Endothelial cell (in vitro differentiated cells): ENCODE measurements at regions not wholly inside any gene's neighbourhood (a gene's known extent, or its start where the extent isn't known, plus 50 kb on each side); places are given as distances from the start of the nearest gene placed in this dataset.

Experiments used
- DNase-seq: peaks from one replicate; pipeline ENCODE4 v3.0.0; 2021; ENCODE audit warnings: low spot score
- H3K27ac Mint-ChIP-seq: one replicate; pipeline ENCODE4 v1.8.0; 2021; ENCODE audit warnings: mixed read lengths, inconsistent platforms; ENCODE audit not compliant: unreplicated experiment
- H3K27me3 Mint-ChIP-seq: one replicate; pipeline ENCODE4 v1.8.0; 2021; ENCODE audit warnings: mild to moderate bottlenecking, moderate library complexity, mixed read lengths, inconsistent platforms; ENCODE audit not compliant: unreplicated experiment
- H3K36me3 Mint-ChIP-seq: one replicate; pipeline ENCODE4 v1.8.0; 2021; ENCODE audit warnings: mild to moderate bottlenecking, low read depth, mixed read lengths, inconsistent platforms; ENCODE audit not compliant: unreplicated experiment
- H3K4me1 Mint-ChIP-seq: one replicate; pipeline ENCODE4 v1.8.0; 2021; ENCODE audit warnings: mild to moderate bottlenecking, mixed read lengths, inconsistent platforms; ENCODE audit not compliant: unreplicated experiment
- H3K4me3 Mint-ChIP-seq: one replicate; pipeline ENCODE4 v1.8.0; 2021; ENCODE audit warnings: mild to moderate bottlenecking, mixed read lengths, inconsistent platforms; ENCODE audit not compliant: unreplicated experiment
- H3K9me3 Mint-ChIP-seq: one replicate; pipeline ENCODE4 v1.8.0; 2021; ENCODE audit warnings: mixed read lengths, inconsistent platforms; ENCODE audit not compliant: unreplicated experiment
- TF ChIP-seq, protein P1 (sequence below): fragments of 200-600 bp; sonication (generic); IDR thresholded peaks from one replicate; pipeline ENCODE4 v1.5.0; 2021; ENCODE audit warnings: antibody characterized with exemption; ENCODE audit not compliant: unreplicated experiment

DNA sequence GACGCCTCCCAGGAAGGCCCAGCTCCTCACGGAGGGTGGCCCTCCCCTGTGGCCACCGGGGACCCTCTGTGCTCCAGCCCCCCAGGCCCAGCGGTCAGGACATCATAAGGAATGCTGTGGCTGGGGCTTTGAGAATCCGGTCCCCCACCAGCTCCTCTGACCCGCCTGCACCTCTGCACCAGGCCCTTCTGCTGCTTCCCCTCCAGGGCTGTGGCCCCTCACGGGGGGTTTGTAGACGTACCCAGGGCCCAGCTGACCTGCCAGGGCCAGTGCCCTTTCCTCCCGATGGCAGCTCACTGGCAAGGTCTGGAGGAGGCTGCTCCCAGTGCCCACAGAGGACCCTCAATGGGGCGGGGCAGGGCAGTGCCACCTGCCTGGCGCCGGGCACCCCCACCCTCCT, 103.9 kb upstream of the TTC34 start:
- no peak overlapping the region for H3K27ac Mint-ChIP-seq
- H3K27me3 Mint-ChIP-seq = peaks cover 23% of the 10 kb centered on the region
- no peak for DNase-seq
- H3K4me3 Mint-ChIP-seq = no peak overlapping the region
- no peaks in the 10 kb centered on the region for H3K4me1 Mint-ChIP-seq
- H3K36me3 Mint-ChIP-seq = no peaks in the 10 kb centered on the region
- H3K9me3 Mint-ChIP-seq = no peaks in the 10 kb centered on the region
- TF ChIP-seq, protein P1, sequence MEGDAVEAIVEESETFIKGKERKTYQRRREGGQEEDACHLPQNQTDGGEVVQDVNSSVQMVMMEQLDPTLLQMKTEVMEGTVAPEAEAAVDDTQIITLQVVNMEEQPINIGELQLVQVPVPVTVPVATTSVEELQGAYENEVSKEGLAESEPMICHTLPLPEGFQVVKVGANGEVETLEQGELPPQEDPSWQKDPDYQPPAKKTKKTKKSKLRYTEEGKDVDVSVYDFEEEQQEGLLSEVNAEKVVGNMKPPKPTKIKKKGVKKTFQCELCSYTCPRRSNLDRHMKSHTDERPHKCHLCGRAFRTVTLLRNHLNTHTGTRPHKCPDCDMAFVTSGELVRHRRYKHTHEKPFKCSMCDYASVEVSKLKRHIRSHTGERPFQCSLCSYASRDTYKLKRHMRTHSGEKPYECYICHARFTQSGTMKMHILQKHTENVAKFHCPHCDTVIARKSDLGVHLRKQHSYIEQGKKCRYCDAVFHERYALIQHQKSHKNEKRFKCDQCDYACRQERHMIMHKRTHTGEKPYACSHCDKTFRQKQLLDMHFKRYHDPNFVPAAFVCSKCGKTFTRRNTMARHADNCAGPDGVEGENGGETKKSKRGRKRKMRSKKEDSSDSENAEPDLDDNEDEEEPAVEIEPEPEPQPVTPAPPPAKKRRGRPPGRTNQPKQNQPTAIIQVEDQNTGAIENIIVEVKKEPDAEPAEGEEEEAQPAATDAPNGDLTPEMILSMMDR = no peak

DNA sequence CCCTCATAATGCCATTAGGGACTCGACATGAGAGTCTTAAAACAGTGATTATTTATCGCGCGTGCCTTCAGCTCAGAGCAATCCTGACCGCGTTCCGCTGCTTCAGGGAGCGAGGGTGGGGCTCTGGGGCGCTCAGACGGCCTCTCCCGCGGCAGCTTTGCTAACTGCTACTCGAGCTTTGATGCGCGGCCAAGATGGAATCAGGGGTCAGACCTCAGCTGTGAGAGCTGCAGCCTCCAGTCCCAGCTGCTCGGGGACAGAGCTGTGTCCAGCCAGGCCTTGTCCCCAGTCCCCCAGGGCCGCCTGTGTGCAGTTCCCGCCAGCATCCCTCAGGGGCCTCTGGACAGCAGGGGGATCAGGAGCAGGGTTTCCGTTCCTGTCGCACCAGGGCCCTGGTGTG, 104.6 kb upstream of the TTC34 start:
- no peak overlapping the region for H3K4me3 Mint-ChIP-seq
- H3K4me1 Mint-ChIP-seq = no peaks in the 10 kb centered on the region
- peaks cover 22% of the 10 kb centered on the region for H3K27me3 Mint-ChIP-seq
- TF ChIP-seq, protein P1 = no peak
- H3K9me3 Mint-ChIP-seq = no peaks in the 10 kb centered on the region
- DNase-seq = no peak
- H3K36me3 Mint-ChIP-seq = no peaks in the 10 kb centered on the region
- H3K27ac Mint-ChIP-seq = no peak overlapping the region

DNA sequence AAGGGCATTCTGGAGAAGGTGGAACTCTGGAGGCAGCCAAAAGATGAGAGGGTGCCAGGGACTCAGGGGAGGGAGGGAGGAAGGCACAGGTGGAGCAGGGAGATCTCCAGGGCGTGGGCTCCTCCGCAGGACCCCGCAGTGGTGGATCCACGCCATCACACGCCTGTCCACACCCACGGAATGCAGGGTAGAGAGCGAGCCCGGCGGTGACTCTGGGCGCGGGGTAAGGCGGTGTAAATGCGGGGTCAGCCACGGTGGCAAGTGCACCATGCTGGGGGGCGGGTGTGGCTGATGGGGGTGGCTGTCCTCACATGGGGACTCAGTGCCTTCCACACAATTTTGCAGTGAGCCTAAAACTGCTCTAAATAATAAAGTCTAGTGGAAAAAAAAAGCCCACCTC, 105.1 kb upstream of the TTC34 start:
- H3K27me3 Mint-ChIP-seq = peaks cover 20% of the 10 kb centered on the region
- DNase-seq = no peak
- TF ChIP-seq, protein P1 = no peak
- H3K9me3 Mint-ChIP-seq = no peaks in the 10 kb centered on the region
- no peak overlapping the region for H3K27ac Mint-ChIP-seq
- H3K36me3 Mint-ChIP-seq = no peaks in the 10 kb centered on the region
- H3K4me1 Mint-ChIP-seq = no peaks in the 10 kb centered on the region
- H3K4me3 Mint-ChIP-seq = no peak overlapping the region

DNA sequence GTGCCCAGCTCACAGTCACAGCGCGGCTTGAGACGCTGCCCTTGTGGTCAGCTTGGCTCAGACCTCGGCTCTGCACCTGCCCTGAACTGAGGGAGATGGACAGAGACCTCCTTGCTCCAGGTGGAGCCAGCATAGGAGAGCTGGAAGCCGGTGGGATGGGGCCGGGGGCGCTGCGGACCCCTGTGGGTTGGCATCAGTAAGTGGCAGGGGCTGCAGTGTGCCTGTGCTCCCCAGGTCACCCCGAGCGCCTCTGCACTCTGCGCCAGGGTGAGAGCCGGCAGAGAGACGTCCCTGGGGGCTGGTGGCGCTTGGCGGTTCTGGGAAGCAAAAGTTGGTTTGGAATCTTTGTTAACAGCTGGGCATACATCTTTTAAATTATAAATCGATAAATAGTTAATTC, 105.6 kb upstream of the TTC34 start:
- no peak for DNase-seq

DNA sequence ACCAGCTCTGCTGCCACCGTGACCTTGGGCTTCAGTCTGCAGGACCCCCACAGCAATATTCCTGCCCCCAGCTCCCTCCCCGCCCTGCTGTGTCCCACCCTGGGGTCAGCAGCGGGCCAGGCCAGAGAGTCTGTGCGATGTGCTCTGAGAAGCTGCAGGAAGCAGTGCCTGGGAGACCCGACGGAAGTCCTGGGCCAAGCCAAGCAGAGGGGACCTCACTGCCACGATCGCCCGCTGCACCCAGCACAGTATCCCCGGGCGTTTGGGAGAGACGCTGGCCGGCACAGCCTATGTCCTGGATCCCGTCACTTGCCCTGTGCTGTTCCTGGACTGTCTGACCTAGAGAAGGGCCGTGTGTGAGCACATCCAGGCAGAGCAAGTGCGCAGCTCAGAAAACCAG, 106.6 kb upstream of the TTC34 start:
- Mint-ChIP-seq H3K36me3 (no peaks in the 10 kb centered on the region), H3K9me3 (no peaks in the 10 kb centered on the region), H3K4me1 (no peaks in the 10 kb centered on the region), H3K27me3 (peaks cover 11% of the 10 kb centered on the region), H3K27ac (no peak overlapping the region), H3K4me3 (no peak overlapping the region)
- TF ChIP-seq, protein P1 = no peak
- DNase-seq = no peak

More for the DNA sequence above, 105.6 kb upstream of the TTC34 start:
- Mint-ChIP-seq H3K27me3 (peaks cover 16% of the 10 kb centered on the region), H3K27ac (no peak overlapping the region), H3K9me3 (no peaks in the 10 kb centered on the region), H3K36me3 (no peaks in the 10 kb centered on the region), H3K4me1 (no peaks in the 10 kb centered on the region), H3K4me3 (no peak overlapping the region)
- TF ChIP-seq, protein P1 = no peak
